ENCODE measurements at regions not wholly inside any gene's neighbourhood (a gene's known extent, or its start where the extent isn't known, plus 50 kb on each side); places are given as distances from the start of the nearest gene placed in this dataset.

DNA sequence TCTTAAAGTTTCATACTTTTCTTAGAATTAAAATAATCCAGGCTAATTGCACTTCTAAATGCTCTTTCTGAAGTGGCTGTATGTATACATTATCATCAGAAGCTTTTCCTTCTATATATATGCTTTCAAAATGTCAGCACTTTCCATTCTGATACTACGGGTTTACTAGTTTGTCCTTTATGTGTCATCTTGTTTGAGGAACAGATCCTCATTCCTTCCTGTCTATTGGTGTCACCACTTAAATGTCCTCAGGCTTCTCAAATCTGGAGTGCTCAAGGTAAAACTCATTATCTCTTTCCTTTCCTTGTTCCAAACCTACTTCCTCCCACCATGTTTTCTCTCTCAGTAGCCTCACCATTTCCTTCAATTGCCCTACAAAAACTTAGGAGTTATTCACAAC lies 236.3 kb downstream of the CSNK1G3 start:
- TF ChIP-seq POLR2A (IDR thresholded peaks at IDR 0.05), result no peak
- no peak for TF ChIP-seq POLR2AphosphoS5 (IDR thresholded peaks at IDR 0.05)
